ENCODE measurements at regions not wholly inside any gene's neighbourhood (a gene's known extent, or its start where the extent isn't known, plus 50 kb on each side); places are given as distances from the start of the nearest gene placed in this dataset.
"Not testable (repeated sequence)": the region's sequence is repeated elsewhere in the genome, so short reads cannot be mapped to it uniquely, and the experiment has no call there.

- no peak for DNase-seq (ENCODE audit: low read depth, low spot score)
- no peak overlapping the region for H3K27ac ChIP-seq
Observed at GRCh38 chr3:154843647-154844046, 236.5 kb upstream of the MME start.

- no peak for DNase-seq (ENCODE audit: low read depth, low spot score)
Observed at GRCh38 chr3:154842536-154842935, 237.6 kb upstream of the MME start.

GRCh38 chr3:154835639-154836038, 244.5 kb upstream of the MME start:
- no peak overlapping the region for H3K27ac ChIP-seq
- DNase-seq (ENCODE audit: low read depth, low spot score), result no peak

More at GRCh38 chr3:154842536-154842935, 237.6 kb upstream of the MME start:
- no peak overlapping the region for H3K27ac ChIP-seq

DNA sequence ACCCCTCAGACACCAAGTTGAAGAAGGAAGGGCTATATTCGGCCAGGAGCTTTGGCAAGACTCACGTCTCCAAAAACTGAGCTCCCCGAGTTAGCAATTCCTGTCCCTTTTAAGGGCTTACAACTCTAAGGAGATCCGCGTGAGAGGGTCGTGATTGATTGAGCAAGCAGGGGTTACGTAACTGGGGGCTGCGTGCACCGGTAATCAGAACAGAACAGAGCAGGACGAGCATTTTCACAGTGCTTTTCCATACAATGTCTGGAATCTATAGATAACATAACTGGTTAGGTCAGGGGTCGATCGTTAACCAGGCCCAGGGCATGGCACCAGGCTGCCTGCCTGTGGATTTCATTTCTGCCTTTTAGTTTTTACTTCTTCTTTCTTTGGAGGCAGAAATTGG, 245.3 kb upstream of the MME start:
- DNase-seq (ENCODE audit: low read depth, low spot score); H3K27ac ChIP-seq: not testable (repeated sequence)

- DNase-seq (ENCODE audit: low read depth, low spot score), result no peak
- no peak overlapping the region for H3K27ac ChIP-seq
Observed at GRCh38 chr3:154829929-154830328, 250.2 kb upstream of the MME start.

- DNase-seq (ENCODE audit: low read depth, low spot score), result no peak
- H3K27ac ChIP-seq, result no peak overlapping the region
Observed at GRCh38 chr3:154819491-154819890, 260.6 kb upstream of the MME start.

GRCh38 chr3:154818676-154819255, 261.4 kb upstream of the MME start:
- no peak overlapping the region for H3K27ac ChIP-seq
- DNase-seq (ENCODE audit: low read depth, low spot score), result no peak

DNA sequence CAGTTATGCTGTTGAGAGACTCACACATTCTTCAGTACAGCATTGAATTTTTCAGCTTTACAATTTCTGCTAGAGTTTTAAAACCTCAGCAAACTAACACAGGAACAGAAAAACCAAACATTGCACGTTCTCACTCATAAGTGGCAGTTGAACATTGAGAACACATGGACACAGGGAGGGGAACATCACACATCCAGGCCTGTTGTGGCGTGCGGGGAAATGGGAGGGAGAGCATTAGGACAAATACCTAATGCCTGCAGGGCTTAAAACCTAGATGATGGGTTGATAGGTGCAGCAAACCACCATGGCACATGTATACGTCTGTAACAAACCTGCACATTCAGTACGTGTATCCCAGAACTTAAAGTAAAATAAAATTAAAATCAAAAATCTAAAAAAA, 270.1 kb upstream of the MME start:
- H3K27ac ChIP-seq; DNase-seq (ENCODE audit: low read depth, low spot score): not testable (repeated sequence)

- no peak overlapping the region for H3K27ac ChIP-seq
- DNase-seq (ENCODE audit: low read depth, low spot score), result no peak
Observed at GRCh38 chr3:154801729-154802128, 278.4 kb upstream of the MME start.

DNA sequence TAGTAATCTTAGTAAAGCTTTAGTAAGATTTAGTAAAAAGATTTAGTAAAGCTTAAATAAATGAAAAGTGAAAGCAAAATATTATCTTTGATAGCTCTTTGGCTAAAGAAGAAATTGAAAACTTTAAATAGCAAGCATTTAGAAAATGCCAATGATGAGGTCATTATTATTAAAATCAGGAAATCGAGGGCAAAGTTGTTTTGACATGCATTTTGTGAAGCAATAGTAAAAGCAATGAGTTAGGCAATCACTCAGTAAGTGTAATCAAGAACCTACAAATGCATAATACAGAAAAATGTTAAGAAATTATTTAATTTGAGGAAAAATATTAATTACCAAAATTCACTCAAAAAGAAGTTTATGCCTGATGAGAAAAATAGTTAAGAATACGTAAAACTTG, 280.3 kb upstream of the MME start:
- DNase-seq (ENCODE audit: low read depth, low spot score), result no peak
- peak overlapping the region; percentile 25 for H3K27ac ChIP-seq

GRCh38 chr3:154795582-154795981, 284.5 kb upstream of the MME start:
- H3K27ac ChIP-seq, result peak overlapping the region; percentile 66
- DNase-seq (ENCODE audit: low read depth, low spot score), result peak; percentile 82

GRCh38 chr3:154794814-154795445, 285.2 kb upstream of the MME start:
- peak overlapping the region; percentile 66 for H3K27ac ChIP-seq
- DNase-seq (ENCODE audit: low read depth, low spot score), result no peak

DNA sequence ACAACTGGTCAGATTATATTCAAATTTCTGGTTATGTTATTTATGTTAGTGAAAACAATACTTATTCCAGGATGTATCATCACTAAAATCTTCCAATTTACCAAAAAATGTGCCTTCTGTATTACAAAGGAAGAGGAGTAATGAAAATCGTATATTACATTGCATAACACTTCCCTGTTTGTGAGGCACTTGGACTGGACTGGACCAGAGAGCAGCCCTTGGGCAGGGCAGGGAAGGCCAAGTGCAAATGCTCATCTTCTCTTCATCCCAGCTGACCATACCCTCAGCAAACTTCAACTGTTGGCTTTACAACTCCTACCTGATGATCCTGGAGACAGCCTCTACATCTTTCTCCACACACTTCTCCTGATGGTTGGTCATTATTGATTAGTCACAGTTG, 285.7 kb upstream of the MME start:
- peak overlapping the region; percentile 66 for H3K27ac ChIP-seq
- DNase-seq (ENCODE audit: low read depth, low spot score), result no peak

DNA sequence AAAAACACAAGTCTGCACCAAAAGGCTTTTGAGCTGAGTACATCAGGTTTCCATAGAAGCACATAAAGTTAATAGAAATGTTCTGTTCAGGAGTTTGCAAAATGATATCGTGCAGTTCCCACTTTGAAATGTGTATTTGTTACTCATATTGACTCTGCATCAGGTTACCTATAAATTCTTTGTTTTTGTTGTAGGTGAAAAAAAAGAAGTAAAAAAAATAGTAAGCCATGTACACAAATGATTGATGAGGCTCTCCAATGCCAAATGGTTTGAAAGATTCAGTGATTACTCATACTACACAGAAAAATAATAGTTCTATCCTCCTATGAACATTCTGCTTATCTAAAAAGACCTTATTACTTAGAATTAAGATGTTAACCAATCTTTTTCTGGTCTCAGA, 287.3 kb upstream of the MME start:
- no peak for DNase-seq (ENCODE audit: low read depth, low spot score)
- H3K27ac ChIP-seq, result no peak overlapping the region

DNA sequence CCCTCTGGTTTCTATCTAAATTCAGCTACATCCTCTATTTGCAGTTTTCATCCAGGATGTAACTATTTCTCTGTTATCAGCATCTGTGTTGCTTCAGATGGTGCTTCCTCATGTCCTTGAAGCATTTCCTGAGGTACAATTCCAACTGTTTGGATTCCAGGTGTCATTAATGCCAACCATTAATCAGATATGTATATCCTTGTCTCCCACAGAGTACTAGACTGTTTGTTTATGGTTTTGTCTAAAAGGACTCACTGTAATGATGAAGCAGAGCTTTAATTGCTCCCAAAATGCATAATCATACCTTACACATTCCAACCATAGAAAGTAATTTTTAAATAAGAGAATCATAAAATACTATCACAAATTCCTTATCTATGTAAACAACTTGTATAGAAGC, 288.5 kb upstream of the MME start:
- DNase-seq (ENCODE audit: low read depth, low spot score), result no peak
- H3K27ac ChIP-seq, result no peak overlapping the region

- no peak for DNase-seq (ENCODE audit: low read depth, low spot score)
- H3K27ac ChIP-seq, result no peak overlapping the region
Observed at GRCh38 chr3:154786724-154787123, 293.4 kb upstream of the MME start.

- no peak for DNase-seq (ENCODE audit: low read depth, low spot score)
- H3K27ac ChIP-seq, result no peak overlapping the region
Observed at GRCh38 chr3:154783521-154783931, 296.6 kb upstream of the MME start.

GRCh38 chr3:154783061-154783460, 297.1 kb upstream of the MME start:
- DNase-seq (ENCODE audit: low read depth, low spot score), result no peak
- no peak overlapping the region for H3K27ac ChIP-seq

GRCh38 chr3:154782151-154782550, 298.0 kb upstream of the MME start:
- no peak for DNase-seq (ENCODE audit: low read depth, low spot score)
- H3K27ac ChIP-seq, result no peak overlapping the region

GRCh38 chr3:154781595-154781994, 298.5 kb upstream of the MME start:
- no peak for DNase-seq (ENCODE audit: low read depth, low spot score)
- no peak overlapping the region for H3K27ac ChIP-seq

DNA sequence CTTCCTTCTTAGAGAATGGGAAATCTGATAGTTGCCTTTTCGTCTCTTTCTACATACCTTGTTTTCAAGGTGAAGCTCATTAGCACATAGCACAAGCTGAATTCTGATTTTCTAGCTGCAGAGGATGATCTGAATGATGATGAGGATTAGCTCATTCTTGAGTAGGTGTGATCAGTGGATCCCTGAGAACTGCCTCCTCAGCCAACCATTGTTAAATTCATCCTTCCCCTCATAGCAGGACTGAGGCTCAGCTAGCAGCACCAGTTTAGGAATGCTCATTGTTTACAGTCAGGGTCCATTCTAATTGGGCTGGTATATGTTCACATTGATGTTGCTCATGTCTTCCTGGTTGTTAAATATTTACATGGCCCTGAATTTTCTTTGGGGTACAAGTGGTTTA, 299.9 kb upstream of the MME start:
- no peak for DNase-seq (ENCODE audit: low read depth, low spot score)

DNA sequence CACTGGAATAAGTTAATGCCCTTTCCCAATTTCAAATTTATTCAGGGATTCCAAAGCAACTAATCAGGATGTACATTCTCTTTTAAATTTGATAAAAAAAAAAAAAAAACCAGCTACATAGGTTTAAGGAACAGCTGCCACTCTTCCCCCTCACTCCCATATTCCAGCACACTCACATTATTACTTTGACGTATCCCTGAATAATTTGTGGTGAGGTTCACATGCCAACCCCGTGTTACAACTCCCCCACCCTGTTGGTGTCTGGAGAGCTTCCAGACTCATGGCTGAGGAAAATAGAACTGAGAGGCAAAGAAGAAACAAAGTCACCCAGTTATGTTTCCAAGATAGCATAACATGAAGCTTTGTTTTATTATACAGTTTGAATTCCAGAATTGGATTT, 300.5 kb upstream of the MME start:
- peak; percentile 22 for DNase-seq (ENCODE audit: low read depth, low spot score)
- no peak overlapping the region for H3K27ac ChIP-seq

More for the DNA sequence above, 299.9 kb upstream of the MME start:
- H3K27ac ChIP-seq, result no peak overlapping the region
